OCI-M2 (cell line): ENCODE measurements at regions not wholly inside any gene's neighbourhood (a gene's known extent, or its start where the extent isn't known, plus 50 kb on each side); places are given as distances from the start of the nearest gene placed in this dataset.

Experiments
- DNase-seq: peaks from one replicate; lab custom pipeline; 2025; ENCODE audit not compliant: unreplicated experiment; lab: John Stamatoyannopoulos, UW

DNA sequence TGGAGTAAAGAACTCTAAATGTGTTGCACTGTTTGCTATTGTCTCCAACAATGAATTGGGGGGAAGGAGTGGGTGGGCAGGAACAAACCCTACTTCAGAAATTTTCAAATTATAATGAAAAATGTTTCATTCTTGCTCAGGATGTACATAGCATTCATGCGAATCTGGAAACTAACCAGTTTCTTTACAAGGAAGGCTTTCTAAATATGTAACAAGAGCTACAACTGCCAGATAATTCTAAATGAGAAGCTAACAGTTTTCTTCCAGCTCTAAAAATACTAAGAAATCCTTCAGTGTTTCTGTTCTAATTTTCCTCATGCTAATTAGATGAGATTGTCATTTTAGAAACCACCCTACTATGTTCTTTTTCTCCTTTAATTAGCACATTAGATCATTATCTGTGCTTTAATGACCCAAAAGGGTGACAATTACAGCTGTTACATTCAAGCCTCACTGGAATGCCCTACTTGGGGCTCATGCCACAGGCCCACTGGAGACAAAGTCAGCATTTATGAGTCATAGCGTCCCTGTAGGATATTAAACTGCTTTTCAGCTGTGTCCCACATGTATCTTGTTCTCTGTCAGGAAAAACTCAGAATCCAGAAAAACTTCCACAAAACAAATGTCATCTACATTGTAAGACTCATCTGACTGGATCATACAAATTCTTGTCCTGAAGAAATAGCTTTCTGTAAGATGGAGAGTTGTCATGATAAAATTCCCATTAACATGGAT, 804.6 kb upstream of the CXADR start:
- DNase-seq: no peak

DNA sequence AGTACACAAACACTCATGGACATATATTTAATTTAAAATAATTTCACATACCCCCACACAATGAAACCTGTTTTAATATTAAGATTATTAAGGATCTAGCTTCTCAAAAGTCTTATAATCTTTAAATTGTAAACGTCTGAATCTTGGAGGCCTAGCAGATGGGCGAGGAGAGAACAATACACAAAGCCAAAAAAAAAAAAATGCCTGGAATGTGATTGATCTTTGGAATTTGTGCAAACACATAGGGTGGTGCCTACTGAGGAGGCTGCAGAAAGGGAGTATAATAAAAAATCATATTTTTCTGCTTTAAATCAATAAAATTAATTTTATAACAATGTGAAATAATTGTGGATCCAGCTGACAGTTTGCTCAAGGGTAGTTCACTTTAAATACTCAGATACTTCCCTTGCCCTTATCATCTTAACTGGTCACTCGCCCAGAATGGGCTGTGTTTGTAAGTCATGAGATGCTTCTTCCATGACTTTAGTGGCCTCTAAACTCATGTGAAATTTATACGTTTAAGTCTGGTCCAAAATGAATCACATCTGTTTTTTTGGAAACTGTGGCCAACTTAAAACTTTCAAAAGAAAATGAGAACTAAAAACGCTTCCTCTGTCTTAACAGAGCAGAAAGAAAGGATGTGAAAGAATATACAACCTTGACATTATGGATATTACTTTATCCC, 802.8 kb upstream of the CXADR start:
- no peak for DNase-seq

DNA sequence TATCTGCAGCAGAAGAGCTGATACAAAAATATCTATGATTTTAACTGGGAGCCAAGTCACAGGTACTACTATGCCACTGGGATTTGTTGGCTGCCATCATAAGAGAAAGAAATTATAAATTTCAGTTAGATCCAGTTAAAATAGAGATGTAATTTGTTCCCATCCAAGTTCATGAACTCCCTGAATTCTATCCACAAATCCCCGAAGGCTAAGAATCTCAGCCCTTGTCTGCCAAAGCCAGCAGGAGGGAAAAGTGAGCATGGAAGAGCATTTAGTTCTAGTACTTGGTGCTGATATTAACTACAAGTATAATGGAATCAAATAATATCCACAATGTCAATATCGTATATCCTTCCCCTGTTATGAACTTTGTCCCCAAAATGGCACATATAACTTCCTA, 801.1 kb upstream of the CXADR start:
- DNase-seq: no peak

DNA sequence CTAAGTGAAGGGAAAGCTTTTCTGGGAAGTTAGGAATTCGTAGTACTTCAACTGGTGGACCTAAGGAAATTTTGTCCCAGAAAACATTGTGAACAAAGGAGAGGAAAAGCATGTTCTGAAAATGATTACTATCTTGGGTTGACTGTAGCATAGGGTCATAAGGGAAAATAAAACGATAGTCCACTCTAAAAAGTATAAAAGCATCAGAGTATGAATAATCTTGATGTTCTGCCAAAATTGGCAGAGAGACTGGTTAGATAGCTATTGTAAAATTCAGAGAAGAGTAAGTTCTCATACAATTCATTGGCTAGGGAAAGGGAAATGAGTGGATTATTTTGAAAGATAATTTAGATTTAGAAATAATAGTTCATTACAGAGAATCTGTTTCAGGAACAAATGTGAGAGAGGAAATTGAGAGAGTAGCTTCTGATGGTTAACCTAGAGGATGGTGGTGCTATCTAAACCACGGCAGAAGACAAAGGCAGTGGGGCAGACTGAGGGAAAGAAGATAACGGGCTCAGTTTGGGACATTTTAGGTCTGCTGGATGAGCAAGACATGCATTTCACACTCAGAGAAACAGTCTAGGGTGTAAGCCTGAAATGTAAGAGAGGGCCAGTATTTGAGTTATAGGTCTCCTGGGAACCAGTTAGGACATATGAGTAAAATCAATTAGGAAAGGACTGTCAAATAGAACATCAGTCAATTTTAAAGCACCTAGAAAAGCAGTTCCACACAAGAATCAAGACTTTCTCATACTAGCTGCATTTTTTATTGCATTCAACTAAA, 799.3 kb upstream of the CXADR start:
- no peak for DNase-seq

DNA sequence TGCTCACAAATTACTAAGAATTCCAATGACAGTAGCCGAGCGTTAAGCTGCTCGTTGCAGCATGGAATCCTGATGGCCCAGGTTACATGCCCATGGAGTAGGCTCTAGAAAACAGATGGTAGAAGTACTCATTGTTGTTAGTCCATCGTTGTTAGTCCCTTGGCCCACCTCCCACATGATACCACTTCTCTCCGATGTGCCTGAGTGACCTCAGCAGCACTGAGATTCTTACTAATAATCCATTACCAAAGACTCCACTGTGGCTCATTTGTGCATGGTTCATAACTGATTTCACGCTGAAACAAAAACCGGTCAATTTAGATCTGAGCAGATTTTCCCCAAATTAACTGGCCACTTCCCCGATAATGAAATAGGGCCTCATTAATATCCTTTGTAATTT, 772.3 kb upstream of the CXADR start:
- no peak for DNase-seq

DNA sequence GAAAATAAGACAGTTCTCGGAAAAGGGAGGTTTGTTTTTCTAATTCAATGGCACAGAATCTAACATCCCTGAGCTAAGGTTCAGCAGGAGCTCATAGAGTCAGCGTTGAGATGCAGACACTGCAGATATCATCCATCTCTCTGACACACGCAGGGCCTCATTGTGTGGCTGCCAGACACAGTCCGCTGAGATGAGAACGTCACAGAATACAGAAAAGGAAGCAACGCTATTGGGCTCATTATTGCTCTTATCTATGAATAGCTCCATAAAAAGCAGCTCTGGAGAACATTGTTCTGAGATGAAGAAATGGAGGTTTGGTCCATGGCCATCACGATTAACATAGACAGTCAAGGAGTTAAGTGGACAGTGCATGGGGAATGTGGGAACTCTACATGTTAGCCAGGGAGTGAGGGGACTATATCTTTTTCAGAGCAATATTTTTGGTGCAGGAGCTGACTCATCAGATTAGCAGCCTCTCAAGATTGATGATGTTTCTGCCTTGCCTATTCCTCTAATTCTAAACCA, 771.6 kb upstream of the CXADR start:
- no peak for DNase-seq

DNA sequence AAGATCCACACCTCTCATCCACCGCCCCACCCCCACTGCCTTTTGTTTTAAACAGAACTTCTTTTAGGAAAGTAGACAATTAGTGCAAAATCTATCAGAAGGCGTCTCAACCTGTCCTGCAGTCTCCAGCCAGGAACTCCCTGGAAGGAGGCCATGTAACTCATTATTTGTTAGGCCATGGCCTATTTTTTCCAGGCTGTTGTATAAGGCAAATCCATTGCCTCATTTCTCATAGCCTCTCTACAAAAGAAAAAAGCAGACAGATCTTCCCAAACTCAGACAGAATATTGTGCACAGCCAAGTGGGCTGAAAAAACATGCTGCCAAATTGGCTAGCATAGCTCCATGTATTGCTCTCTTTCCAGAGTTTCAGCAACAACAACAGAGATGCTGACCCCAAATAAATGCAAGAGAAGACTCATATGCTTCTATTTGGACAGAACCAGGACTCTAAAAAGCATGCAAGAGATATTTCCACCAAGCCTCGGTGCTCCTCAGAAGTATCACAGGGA, 770.7 kb upstream of the CXADR start:
- no peak for DNase-seq

DNA sequence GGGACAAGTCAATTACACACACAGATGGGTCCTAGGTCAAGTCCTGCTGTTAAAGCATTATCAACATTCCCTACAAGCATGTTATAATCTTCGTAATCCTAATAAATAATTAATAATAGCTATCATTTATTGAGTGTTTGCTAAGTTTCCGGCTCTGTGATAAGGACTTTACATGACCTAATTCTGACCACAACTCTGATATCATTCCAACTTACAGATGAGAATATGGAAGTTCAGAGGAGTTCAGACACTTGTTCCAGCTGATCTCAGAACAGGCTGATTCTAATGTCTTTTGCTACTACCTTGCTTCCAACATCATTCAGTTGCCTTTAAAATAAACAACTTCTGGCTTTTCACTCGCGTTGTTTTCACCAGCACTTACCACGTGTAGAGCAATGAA, 770.1 kb upstream of the CXADR start:
- no peak for DNase-seq

DNA sequence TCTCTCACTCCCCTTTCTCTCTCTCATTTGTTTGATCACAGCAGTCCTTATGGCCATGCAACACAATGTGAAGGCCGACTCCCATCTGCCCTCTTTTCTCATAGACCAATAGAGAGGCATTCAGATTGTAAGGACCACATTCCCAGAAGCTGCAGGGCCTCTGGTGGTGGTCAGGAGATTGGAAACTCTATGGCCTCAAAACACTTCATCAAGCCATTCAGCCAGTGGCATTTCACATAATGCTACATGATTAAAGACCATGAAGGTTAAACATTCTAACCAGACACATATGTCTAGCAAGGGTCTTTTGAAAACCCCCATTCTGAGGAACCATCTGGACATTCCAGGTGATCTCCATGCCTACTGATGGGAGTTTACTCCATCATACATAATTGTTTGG, 769.5 kb upstream of the CXADR start:
- DNase-seq: no peak

DNA sequence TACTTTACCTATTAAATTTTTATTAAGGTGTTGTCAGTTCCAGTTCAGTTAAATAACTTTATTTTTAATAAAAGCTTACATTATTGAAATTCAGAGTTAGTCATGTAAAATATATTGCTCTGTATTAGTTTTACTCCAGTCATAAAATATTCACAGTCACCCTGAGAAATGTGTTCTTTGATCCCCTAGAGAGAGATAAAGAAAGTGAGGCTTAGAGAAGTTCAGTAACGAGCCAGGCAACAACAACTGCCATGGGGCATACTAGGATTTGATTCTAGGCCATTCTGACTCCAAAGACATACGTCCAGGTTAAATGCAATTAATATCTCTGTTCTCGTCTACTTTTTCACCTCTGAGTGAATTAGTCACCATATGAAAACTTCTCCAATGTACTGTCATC, 761.9 kb upstream of the CXADR start:
- DNase-seq: no peak

DNA sequence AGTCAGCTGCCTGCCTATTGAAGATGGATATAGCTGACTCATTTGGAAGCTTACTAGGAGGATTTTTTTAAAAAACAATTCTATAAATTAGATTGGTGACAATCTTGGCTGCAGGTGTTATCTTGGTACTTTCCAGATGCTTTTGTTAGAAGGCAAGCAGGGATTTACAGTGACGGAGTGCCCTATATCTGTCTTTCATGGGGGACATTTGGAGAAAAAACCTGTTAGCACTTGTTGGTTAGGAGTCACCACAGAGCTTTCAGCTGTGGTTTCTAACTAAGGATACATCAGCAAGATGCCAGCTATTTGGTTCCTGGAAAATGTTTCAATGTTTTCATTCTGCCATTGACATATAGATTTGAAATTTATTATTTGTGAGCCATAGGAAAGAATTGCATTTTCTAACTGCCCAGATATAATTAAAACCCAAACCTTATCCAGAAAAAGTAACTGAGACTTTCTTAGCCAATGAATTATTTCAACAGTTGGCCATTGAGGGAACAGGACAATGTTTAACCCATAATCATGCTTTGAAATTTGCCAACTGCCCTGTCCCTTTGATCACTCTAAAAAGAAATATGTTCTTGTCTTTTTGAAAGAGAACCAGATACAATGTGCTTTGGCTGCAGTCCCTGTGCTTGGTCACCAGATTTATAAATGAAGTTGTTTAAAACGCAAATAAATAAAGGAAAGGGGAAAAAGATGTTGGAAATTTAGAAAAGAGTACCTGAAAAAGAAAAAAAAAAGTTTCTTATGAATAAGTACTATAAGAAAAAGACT, 761.0 kb upstream of the CXADR start:
- no peak for DNase-seq

DNA sequence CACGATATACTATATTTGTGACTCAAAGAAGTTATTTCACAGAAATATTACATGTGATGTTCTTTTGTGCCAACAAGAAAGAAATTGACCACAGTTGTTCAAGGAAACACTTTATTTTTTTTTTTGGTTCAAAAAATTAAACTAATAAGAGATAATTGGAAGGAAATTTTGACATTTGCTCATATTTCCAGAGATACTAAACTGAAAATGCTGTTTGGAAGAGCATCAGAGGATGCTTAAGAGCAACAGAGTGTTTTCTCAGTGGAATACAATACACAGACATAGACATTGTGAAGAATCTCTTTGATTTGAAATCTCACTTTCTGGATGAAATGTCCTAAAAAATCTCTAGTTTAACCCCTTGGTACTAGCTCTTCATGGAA, 760.4 kb upstream of the CXADR start:
- DNase-seq: no peak

DNA sequence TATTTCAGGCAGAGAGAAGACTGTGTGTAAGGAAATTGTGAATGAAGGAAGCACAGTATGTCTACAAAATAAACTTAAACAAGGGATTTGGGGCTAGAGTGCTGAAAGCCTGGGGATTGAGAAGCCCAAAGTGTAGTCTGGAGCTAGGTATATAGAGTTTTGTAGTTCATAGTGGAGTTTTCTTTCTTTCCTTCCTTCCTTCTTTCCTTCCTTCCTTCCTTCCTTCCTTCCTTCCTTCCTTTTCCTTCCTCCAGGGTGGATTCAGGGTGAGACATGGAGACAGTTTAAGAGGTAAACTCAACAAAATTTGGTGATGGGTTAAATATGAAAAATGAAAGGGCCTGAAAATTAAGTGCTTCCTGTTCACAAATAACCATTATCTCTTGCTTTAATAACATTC, 757.8 kb upstream of the CXADR start:
- DNase-seq: no peak

DNA sequence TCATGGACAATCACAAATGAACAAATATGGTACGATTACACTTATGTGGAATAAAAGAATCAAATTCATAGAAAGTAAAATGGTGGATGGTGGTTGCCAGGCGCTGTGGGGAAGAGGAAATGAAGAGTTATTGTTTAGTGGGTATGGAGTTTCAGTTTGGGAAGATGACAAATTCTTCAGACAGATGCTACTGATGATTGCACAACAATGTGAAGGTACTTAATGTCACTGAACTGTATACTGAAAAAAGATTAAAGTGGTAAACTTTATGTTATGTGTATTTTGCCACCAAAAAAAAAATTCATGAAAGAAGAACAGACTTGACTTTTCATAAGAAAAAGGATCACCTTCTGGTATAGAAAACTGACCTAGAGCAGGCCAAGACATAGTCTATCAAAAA, 745.6 kb upstream of the CXADR start:
- DNase-seq: no peak

DNA sequence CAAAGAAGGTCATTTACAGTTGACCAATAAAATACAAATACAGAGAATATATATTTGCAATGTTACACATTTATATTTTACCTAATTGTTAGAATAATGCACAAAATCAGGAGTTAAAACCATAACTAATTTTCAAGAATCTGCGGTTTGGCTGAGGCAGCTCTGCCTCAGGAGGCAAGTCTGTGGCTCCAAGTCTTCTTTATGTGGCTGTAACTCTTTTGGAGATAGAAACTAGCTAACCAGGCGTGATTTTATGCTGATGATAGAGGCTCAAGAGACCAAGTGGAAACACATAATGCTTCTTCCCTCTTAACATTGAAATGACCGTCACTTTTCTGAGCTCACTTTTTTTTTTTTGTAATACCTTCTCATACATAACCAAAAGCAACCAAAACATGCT, 744.7 kb upstream of the CXADR start:
- DNase-seq: no peak

DNA sequence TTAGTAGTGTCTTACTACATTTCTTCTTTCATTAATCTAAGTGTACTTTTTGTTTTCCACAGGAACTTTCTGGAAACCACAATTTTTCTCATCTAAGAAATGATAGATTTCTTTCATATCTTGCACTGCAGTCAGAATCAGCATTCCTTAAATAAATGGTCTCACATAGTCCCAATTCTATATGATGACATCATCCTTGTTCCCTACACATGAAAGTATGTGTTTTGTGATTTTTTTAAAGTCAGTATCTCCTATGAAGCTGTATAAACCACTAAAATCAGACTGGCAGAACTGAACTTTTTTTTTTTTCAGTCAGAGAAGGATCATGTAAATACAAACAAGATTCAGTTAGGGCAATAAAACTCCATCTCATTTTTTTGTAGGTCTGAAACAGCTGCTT, 742.6 kb upstream of the CXADR start:
- DNase-seq: no peak

DNA sequence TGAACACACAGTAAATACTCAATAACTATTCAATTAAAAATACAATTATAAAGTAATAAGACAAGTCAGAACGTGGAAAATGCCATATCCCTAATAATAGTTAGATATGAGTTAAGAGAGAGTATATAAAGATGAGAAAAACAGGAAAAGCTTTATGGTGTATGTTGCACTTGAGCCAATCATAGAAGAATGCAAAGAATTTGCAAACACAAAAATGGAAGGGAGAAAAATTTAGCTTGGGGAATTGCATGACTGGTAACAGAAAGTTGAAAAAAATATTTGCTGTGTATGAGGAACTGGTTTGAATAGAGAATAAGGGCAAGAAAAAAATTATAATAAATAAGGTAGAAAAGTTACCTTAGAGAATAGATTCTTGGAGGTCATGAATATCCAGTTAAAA, 739.6 kb upstream of the CXADR start:
- no peak for DNase-seq

DNA sequence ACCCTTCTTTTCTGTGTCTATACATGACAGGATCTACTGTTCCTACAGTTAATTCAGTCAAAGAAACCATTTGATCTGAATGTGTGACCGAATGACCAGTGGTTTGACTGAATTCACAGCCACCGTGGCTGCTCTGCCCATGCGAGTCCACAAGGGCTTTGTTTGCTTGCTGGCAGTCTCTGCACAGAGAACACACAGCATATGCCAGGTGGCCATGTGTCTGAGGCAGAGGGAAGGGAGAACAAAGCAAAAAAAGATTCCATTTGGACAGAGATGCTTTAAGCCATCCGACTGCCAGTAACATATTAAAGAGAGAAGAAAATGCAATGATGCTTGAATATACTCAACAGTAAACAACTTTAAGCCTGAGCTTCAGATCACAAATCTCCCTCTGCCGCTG, 737.8 kb upstream of the CXADR start:
- DNase-seq: no peak

DNA sequence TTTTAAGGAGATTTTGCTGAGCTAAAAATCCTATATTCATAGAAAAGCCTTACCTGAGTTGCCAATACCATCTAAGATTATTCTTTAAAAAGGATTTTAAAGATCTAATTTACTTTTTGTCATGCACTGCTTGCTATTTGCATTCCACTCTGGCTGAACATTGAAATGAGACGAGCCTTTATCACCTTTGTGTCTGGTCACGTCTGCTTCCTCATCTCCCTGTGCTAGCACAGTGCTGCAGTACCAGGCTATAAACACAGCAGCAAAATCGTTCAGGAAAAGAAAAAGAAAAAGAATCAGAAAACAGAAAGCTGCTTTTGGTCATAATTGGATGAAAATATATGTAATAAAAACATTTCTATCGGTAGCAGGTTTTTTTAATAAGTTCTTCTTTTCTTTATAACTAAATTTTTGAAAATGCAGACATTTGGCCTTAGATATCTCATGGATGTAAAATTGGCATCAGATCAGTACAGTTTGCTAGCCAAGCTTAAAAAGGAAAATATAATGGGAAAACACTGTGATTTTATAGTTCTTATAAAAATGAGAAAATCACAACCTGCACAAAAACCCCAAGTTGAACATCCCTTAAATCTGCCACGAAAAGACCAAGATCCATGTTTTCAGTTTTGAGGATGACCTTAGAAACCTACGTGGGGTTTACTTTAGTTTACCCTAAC, 735.7 kb upstream of the CXADR start:
- no peak for DNase-seq

DNA sequence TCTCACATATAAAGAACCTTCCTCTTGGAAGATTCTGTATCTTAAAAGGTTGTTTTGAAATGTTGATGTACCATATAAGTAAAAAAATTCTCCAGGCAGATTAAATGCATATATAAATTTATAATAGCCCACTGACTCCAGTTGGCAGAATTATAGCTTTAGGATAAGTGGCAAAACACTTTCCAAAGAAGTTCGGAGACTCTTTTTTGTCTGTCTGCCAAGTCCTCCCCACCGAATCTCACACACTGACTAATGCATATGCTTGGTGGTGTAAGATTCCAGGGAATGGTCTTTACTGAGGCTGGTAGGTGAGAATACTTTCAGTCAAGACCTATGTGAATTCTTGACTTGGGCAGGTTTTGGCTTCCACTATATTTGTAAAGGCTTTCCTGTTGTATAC, 724.3 kb upstream of the CXADR start:
- DNase-seq: no peak
